ENCODE measurements at regions not wholly inside any gene's neighbourhood (a gene's known extent, or its start where the extent isn't known, plus 50 kb on each side); places are given as distances from the start of the nearest gene placed in this dataset.

GRCh38 chr2:133721118-133721517 lies 152.9 kb upstream of the NCKAP5 start:
- DNase-seq: no peak

- DNase-seq: no peak
Measured at GRCh38 chr2:133723133-133723532, 154.9 kb upstream of the NCKAP5 start.

GRCh38 chr2:133726973-133727372 lies 158.7 kb upstream of the NCKAP5 start:
- no peak for DNase-seq

GRCh38 chr2:133732059-133732458 lies 163.8 kb upstream of the NCKAP5 start:
- DNase-seq: no peak

- DNase-seq: no peak
Measured at GRCh38 chr2:133732982-133733900, 165.0 kb upstream of the NCKAP5 start.

GRCh38 chr2:133733901-133734255 lies 165.6 kb upstream of the NCKAP5 start:
- DNase-seq: no peak

- DNase-seq: no peak
Measured at GRCh38 chr2:133734716-133735495, 166.6 kb upstream of the NCKAP5 start.

- DNase-seq: no peak
Measured at GRCh38 chr2:133736674-133737073, 168.4 kb upstream of the NCKAP5 start.

- DNase-seq: no peak
Measured at GRCh38 chr2:133737242-133737993, 169.2 kb upstream of the NCKAP5 start.

- no peak for DNase-seq
Measured at GRCh38 chr2:133739039-133739438, 170.8 kb upstream of the NCKAP5 start.

- DNase-seq: no peak
Measured at GRCh38 chr2:133740500-133740899, 172.2 kb upstream of the NCKAP5 start.

- DNase-seq: no peak
Measured at GRCh38 chr2:133748007-133748700, 179.9 kb upstream of the NCKAP5 start.

GRCh38 chr2:133753665-133754064 lies 185.4 kb upstream of the NCKAP5 start:
- DNase-seq: no peak

- DNase-seq: no peak
Measured at GRCh38 chr2:133755480-133756300, 187.4 kb upstream of the NCKAP5 start.

- DNase-seq: no peak
Measured at GRCh38 chr2:133756833-133757232, 188.6 kb upstream of the NCKAP5 start.

- no peak for DNase-seq
Measured at GRCh38 chr2:133760376-133760775, 192.1 kb upstream of the NCKAP5 start.

- no peak for DNase-seq
Measured at GRCh38 chr2:133765658-133766057, 197.4 kb upstream of the NCKAP5 start.

- DNase-seq: no peak
Measured at GRCh38 chr2:133766164-133766832, 198.0 kb upstream of the NCKAP5 start.

- no peak for DNase-seq
Measured at GRCh38 chr2:133768256-133768655, 200.0 kb upstream of the NCKAP5 start.

- DNase-seq: no peak
Measured at GRCh38 chr2:133768658-133769435, 200.6 kb upstream of the NCKAP5 start.

Data from NCI-H2081 treated with DMSO at 0.1 percent for 48 hours (cell line).